ENCODE measurements at regions not wholly inside any gene's neighbourhood (a gene's known extent, or its start where the extent isn't known, plus 50 kb on each side); places are given as distances from the start of the nearest gene placed in this dataset.
"Not testable (repeated sequence)": the region's sequence is repeated elsewhere in the genome, so short reads cannot be mapped to it uniquely, and the experiment has no call there.

DNA sequence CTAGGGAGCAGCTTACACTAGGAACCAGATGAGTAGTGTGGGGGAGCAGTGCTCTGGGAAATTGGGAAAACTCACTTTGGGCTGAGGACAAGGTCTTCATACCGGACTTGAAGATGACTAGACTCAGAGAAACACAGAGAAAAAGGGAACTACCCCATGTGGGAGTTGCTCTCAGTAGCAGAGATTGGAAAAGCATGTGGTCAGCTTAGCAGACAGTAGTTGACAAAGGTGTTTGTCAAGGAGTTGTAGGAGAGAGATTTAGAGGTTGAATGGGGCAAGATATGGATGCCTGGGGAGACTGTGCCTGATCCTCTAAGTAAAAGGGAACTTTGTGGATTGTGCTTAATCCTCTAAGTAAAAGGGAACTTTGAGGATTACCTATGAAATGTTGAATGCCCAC is 194.5 kb upstream of the COX10 start:
- Mint-ChIP-seq H3K27ac (no peak overlapping the region), H3K36me3 (ENCODE audit: low read depth) (no peaks in the 10 kb centered on the region), H3K4me3 (no peak overlapping the region), H3K9me3 (peaks cover 7% of the 10 kb centered on the region), H3K27me3 (ENCODE audit: low read depth) (no peaks in the 10 kb centered on the region), H3K4me1 (ENCODE audit: low read depth) (no peaks in the 10 kb centered on the region)
- DNase-seq (ENCODE audit: low spot score) = no peak

DNA sequence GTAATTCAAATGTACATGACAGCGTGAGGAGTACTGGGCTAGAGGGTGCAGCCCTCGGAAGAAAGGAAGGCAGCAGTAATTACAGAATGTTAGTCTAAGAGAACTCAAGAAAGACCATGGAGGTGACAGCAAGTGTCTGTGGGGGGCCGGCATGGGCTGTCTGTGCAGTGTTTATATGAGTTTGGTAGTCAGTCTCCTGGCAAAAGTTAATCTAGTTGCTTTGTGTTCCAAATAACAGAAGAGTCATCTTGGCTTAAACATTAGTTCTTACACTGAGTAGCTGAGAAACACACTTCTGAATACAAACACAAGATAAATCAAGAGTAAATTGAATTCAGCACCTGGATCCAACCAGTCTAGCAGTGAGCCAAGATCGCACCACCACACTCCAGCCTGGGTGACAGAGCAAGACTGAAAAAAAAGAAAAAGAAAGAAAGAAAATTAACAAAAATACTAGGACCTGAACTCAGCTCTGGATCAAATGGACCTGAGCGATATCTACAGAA is 189.3 kb upstream of the COX10 start:
- Mint-ChIP-seq H3K9me3 (no peaks in the 10 kb centered on the region), H3K27ac (no peak overlapping the region), H3K4me1 (ENCODE audit: low read depth) (no peaks in the 10 kb centered on the region), H3K36me3 (ENCODE audit: low read depth) (peaks cover 4% of the 10 kb centered on the region), H3K4me3 (no peak overlapping the region), H3K27me3 (ENCODE audit: low read depth) (no peaks in the 10 kb centered on the region)
- no peak for DNase-seq (ENCODE audit: low spot score)

DNA sequence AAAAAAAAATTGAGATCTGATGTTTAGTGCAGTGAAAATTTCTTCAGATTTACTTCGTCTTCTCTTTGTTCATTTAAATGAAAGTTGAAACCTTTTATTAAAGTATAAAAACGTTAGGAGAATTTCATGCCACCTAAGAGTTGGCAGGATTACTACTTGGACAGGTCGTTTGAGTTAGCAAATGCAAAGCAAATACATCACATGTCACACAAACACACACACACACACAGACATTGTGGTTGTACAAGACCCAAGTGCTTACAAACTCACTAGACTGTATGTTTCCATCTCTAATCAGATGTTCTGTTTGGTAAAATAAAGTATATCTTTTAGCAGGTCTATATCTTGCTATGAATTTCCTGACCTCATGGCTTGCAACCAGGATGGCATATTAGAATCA is 185.6 kb upstream of the COX10 start:
- DNase-seq (ENCODE audit: low spot score) = no peak
- Mint-ChIP-seq H3K36me3 (ENCODE audit: low read depth) (peaks cover 4% of the 10 kb centered on the region), H3K4me1 (ENCODE audit: low read depth) (no peaks in the 10 kb centered on the region), H3K4me3 (no peak overlapping the region), H3K9me3 (no peaks in the 10 kb centered on the region), H3K27ac (no peak overlapping the region), H3K27me3 (ENCODE audit: low read depth) (no peaks in the 10 kb centered on the region)

DNA sequence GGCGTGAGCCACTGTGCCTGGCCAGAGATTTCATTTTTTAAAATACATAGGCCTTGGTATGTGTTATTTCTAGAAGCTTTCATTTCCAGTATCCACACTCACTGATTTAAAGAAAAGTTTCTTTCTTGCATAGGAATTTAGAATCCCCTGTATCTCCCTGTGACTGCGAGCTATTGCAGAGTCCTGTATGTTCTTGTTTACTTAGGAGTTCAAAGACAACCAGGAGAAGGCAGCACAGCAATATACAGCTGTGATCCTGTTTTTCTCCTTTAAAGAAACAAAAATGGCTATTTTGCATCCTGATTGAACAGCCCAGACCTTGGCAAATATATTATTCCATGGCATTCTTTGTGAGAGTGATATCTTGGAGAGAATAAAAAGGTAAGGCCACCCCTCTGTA is 185.0 kb upstream of the COX10 start:
- Mint-ChIP-seq H3K9me3 (no peaks in the 10 kb centered on the region), H3K36me3 (ENCODE audit: low read depth) (peaks cover 4% of the 10 kb centered on the region), H3K4me3 (no peak overlapping the region), H3K27me3 (ENCODE audit: low read depth) (no peaks in the 10 kb centered on the region), H3K27ac (no peak overlapping the region), H3K4me1 (ENCODE audit: low read depth) (no peaks in the 10 kb centered on the region)
- no peak for DNase-seq (ENCODE audit: low spot score)

DNA sequence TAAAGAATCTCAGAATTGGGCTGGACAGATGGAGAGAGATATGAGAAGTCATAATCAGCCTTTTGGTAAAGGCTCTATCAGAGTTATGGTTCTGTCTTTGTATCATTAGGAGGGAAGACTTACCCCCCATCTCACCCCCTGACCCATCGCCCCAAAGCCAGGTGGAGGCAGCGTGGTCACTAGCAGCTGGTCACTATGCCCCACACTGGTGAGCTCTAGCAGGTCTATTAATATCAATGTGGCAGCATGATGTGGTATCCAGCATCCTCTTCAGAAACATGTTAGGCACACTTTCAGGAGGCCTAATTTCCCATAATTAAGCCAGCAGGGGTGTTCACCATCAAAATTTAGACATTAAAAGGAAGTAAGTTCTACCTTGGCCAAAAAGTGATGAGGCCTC is 183.8 kb upstream of the COX10 start:
- Mint-ChIP-seq H3K9me3 (no peaks in the 10 kb centered on the region), H3K4me1 (ENCODE audit: low read depth) (no peaks in the 10 kb centered on the region)

DNA sequence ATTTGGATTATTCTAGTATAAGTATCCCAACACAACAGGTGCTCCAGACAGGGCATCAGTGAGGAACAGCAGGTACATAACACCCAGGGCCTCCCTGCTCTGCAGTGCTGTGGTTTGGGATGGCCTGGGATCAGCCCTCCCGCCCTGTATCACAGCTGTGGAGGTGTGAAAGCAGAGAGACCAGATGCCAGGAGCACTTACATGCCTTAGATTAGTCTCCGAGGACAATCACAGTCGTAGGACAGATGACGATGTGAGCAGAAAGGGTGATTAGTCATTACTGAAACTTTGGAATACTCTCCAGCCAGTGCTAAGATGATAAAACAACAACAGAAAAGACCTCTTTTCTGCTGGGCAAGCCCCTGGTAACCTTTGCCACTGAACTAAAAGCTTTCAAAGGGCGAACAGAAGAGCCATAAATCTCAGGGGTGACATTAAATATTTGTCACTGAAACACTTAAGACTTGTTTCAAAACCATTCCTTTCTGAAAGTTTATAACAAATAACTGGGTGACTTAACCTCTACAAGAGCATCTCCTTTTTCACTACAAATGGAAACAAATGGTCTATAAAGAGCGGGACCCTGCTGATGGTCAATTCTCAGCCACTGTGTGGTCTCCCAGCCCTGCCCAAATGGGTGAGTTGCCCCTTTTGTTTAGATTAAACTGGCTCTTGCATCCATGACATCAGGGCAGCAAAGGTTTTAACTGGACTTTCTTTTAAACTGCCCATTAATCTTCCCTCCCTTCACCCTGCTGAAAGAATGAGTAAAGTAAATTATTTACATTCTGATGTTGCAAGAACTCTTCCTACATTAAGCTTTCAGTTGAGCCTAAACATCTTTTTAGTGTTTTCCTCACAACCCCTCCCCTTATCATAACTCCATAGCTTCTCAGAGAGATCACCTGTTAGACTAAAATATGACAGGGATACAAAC is 183.1 kb upstream of the COX10 start:
- DNase-seq (ENCODE audit: low spot score) = no peak
- H3K36me3 Mint-ChIP-seq (ENCODE audit: low read depth) = peaks cover 3% of the 10 kb centered on the region
- H3K4me3 Mint-ChIP-seq = no peak overlapping the region
- no peaks in the 10 kb centered on the region for H3K27me3 Mint-ChIP-seq (ENCODE audit: low read depth)
- no peak overlapping the region for H3K27ac Mint-ChIP-seq
- no peaks in the 10 kb centered on the region for H3K4me1 Mint-ChIP-seq (ENCODE audit: low read depth)
- no peaks in the 10 kb centered on the region for H3K9me3 Mint-ChIP-seq

More for the DNA sequence above, 183.8 kb upstream of the COX10 start:
- DNase-seq (ENCODE audit: low spot score) = no peak
- Mint-ChIP-seq H3K27me3 (ENCODE audit: low read depth) (no peaks in the 10 kb centered on the region), H3K27ac (no peak overlapping the region), H3K36me3 (ENCODE audit: low read depth) (peaks cover 3% of the 10 kb centered on the region), H3K4me3 (no peak overlapping the region)

DNA sequence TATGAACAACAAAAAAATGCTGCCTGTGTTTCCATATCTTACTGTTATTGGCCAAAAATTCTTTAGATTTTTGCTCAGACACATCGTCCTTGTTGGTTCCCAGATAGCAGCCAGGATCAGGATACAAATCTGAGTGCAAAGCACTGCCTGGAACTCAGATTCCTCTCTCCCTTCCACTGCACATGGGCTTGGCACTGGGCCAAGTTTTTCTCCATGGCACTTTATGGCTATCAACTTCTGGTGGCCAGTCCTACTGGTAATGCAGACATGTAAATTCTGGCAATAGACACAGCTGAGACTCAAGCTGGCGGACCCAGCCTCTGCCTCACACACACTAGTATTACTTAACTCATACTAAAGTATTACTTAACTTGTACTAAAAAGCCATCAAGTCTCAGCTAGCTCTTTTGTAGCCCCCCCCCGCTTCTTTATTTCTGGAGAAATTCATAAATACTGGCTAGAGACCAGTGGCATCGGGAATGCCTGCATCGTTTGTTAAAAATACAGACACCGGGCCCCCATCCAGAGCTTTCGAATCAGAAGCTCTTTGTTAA is 181.2 kb upstream of the COX10 start:
- no peak for DNase-seq (ENCODE audit: low spot score)
- Mint-ChIP-seq H3K27me3 (ENCODE audit: low read depth) (no peaks in the 10 kb centered on the region), H3K27ac (no peak overlapping the region), H3K36me3 (ENCODE audit: low read depth) (no peaks in the 10 kb centered on the region), H3K4me3 (no peak overlapping the region), H3K9me3 (no peaks in the 10 kb centered on the region), H3K4me1 (ENCODE audit: low read depth) (no peaks in the 10 kb centered on the region)

DNA sequence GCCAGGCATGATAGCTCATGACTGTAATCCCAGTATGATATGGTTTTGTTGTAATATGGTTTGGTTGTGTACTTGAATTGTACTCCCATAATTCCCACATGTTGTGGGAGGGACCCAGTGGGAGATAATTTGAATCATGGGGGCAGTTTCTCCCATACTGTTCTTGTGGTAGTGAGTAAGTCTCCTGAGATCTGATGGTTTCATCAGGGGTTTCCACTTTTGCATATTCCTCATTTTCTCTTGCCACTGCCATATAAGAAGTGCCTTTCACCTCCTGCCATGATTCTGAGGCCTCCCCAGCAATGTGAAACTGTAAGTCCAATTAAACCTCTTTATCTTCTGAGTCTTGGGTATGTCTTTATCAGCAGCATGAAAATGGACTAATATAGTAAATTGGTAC is 160.3 kb upstream of the COX10 start:
- not testable (repeated sequence) for H3K27ac Mint-ChIP-seq; H3K27me3 Mint-ChIP-seq (ENCODE audit: low read depth); H3K36me3 Mint-ChIP-seq (ENCODE audit: low read depth); H3K4me1 Mint-ChIP-seq (ENCODE audit: low read depth); DNase-seq (ENCODE audit: low spot score); H3K4me3 Mint-ChIP-seq; H3K9me3 Mint-ChIP-seq

DNA sequence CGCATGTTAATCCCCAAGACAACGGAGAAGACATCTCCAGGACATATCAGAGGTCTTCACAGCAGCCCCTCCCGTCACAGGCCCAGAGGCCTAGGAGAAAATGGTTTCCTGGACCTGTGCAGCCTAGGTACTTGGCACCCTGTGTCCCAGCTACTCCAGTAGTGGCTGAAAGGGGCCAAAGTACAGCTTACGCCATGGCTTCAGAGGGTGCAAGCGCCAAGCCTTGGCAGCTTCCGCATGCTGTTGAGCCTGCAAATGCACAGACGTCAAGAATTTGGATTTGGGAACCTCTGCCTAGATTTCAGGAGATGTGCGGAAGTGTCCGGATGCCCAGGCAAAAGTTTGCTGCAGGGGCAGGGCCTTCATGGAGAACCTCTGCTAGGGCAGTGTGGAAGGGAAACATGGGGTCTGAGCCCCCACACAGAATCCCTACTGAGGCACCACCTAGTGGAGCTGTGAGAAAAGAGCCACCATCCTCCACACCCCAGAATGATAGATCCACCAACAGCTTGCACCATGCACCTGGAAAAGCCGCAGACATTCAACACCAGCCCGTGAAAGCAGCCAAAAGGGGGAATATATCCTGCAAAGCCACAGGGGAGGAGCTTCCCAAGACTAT is 159.3 kb upstream of the COX10 start:
- no peak overlapping the region for H3K27ac Mint-ChIP-seq
- no peak overlapping the region for H3K4me3 Mint-ChIP-seq
- H3K27me3 Mint-ChIP-seq (ENCODE audit: low read depth) = no peaks in the 10 kb centered on the region
- H3K4me1 Mint-ChIP-seq (ENCODE audit: low read depth) = no peaks in the 10 kb centered on the region
- DNase-seq (ENCODE audit: low spot score) = no peak
- H3K36me3 Mint-ChIP-seq (ENCODE audit: low read depth) = no peaks in the 10 kb centered on the region
- H3K9me3 Mint-ChIP-seq = no peaks in the 10 kb centered on the region

DNA sequence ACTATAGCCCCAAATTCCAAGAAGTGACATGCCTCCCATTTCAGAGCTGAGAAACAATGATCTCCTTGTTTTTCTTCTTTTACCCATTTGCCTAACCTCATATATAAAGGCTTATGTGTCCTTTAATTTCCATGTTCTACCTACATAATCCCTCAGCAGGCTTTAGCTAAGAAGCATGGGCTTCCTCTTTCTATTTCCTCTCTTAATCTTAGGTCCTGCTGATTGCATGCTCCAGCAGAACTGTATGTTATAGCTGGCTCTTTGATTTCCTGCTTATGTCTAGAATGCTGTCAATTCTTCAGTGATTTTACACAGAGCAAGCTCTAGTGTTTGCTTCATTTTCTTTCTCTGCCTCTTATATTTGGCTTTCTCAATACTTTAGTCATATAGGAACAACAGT is 151.7 kb upstream of the COX10 start:
- H3K4me1 Mint-ChIP-seq (ENCODE audit: low read depth) = no peaks in the 10 kb centered on the region
- no peak overlapping the region for H3K27ac Mint-ChIP-seq
- no peaks in the 10 kb centered on the region for H3K36me3 Mint-ChIP-seq (ENCODE audit: low read depth)
- DNase-seq (ENCODE audit: low spot score) = no peak
- no peaks in the 10 kb centered on the region for H3K9me3 Mint-ChIP-seq
- no peak overlapping the region for H3K4me3 Mint-ChIP-seq
- H3K27me3 Mint-ChIP-seq (ENCODE audit: low read depth) = no peaks in the 10 kb centered on the region

DNA sequence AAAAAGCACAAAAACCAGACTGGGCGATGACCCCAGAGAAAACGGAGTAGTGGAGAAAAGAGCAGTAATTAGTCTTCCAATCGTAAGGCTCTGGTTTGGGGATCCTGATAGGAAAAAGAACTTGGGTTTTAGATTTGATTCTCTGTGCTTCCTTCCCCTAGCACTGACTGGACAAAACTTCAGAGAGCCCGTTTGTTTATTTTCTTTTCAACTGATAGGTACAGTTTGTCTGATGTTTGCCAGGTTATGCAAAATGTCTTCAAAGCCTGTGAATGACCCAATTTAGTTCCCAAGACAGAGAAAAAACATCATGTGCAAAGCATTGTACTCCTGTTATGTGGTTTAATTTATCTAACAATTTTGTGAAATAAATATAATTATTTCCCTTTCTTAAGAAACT is 151.1 kb upstream of the COX10 start:
- H3K4me3 Mint-ChIP-seq = no peak overlapping the region
- H3K9me3 Mint-ChIP-seq = no peaks in the 10 kb centered on the region
- no peaks in the 10 kb centered on the region for H3K4me1 Mint-ChIP-seq (ENCODE audit: low read depth)
- H3K27ac Mint-ChIP-seq = no peak overlapping the region
- no peak for DNase-seq (ENCODE audit: low spot score)
- H3K27me3 Mint-ChIP-seq (ENCODE audit: low read depth) = no peaks in the 10 kb centered on the region
- no peaks in the 10 kb centered on the region for H3K36me3 Mint-ChIP-seq (ENCODE audit: low read depth)

DNA sequence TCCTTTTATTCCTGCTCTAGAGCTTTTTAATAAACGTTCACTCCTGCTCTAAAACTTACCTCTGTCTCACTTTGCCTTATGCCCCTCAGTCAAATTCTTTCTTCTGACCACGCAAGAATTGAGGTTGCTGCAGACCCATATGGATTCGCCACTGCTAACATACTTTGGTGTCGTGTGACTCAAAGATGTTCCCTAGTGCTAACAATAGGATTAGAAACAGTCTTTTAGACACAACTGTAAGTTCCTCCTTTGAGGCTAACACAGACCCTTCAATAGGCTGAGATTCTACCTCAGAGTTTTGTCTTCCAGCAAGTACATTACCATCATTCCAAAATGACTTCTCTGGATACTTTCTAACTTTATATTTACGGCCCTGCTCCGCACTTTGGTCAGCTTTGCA is 149.5 kb upstream of the COX10 start:
- no peaks in the 10 kb centered on the region for H3K4me1 Mint-ChIP-seq (ENCODE audit: low read depth)
- no peak overlapping the region for H3K4me3 Mint-ChIP-seq
- DNase-seq (ENCODE audit: low spot score) = no peak
- H3K27ac Mint-ChIP-seq = no peak overlapping the region
- H3K9me3 Mint-ChIP-seq = no peaks in the 10 kb centered on the region
- no peaks in the 10 kb centered on the region for H3K27me3 Mint-ChIP-seq (ENCODE audit: low read depth)
- no peaks in the 10 kb centered on the region for H3K36me3 Mint-ChIP-seq (ENCODE audit: low read depth)

DNA sequence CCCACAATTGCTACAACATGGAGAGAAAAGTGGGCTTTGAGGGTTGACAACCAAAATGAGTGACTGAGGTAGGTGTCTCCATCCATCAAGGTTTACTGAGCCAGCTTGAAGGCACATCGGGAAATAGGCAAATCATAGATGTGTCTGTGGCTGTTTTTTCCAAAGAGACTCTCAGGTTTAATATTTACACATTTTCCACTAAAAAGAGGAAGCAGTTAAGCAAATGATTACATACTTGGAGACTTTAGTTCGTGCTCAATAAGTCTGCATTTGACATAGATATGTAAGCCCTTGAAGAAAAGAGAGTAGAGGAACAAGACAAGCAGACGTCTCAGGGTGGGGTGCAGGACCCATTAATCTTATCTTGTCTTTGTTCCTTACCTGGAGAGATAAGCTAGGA is 148.9 kb upstream of the COX10 start:
- no peak for DNase-seq (ENCODE audit: low spot score)
- Mint-ChIP-seq H3K4me1 (ENCODE audit: low read depth) (no peaks in the 10 kb centered on the region), H3K27ac (no peak overlapping the region), H3K36me3 (ENCODE audit: low read depth) (no peaks in the 10 kb centered on the region), H3K4me3 (no peak overlapping the region), H3K9me3 (no peaks in the 10 kb centered on the region), H3K27me3 (ENCODE audit: low read depth) (no peaks in the 10 kb centered on the region)
